K562 (cell line): ENCODE measurements at regions not wholly inside any gene's neighbourhood (a gene's known extent, or its start where the extent isn't known, plus 50 kb on each side); places are given as distances from the start of the nearest gene placed in this dataset.

Source experiments
- ATAC-seq: fragments of 200-7000 bp; cut with Tn5 transposase; 3 replicates; pipeline ENCODE4 v1.9.1; 2020; ENCODE audit warnings: moderate library complexity
- BruUV-seq: library from RNA; stranded (reverse); fragments of 400-500 nt; replicated peaks from 2 replicates; lab custom pipeline; 2021; lab: Mats Ljungman, UMichigan
- CTCF ChIA-PET: fragments of 300-600 bp; formaldehyde crosslinking; extraction: SDS; loops from one replicate; lab custom pipeline; 2021; ENCODE audit warnings: low intra/inter-chr PET ratio; lab: Yijun Ruan, JAX
- POLR2A ChIA-PET: fragments of 300-600, 350-650 bp; sonication (Branson Sonifier 250); formaldehyde crosslinking; extraction: SDS; loops from one replicate; lab custom pipeline; 2021; ENCODE audit warnings: antibody characterized with exemption, inconsistent platforms; lab: Yijun Ruan, JAX
- DNase-seq, 4 experiments: peaks; one replicate each; pipeline versions ENCODE4 v3.0.0 to v3.0.0-alpha.2; 2011 to 2018; ENCODE audit warnings: low spot score in 3 of 4, mixed read lengths in 3 of 4; ENCODE audit errors: extremely low read depth in 1 of 4
- FAIRE-seq: peaks from 2 replicates; lab custom pipeline; 2011; peaks lifted over from hg19 to GRCh38; lab: Jason Lieb, UNC
- H2AFZ ChIP-seq: 2 replicates; pipeline ENCODE4 v1.6.0; 2011; ENCODE audit warnings: low read depth, low read length, control low read depth, inconsistent platforms
- H3K27ac ChIP-seq: fragments of 200-600 bp; 3 replicates; pipeline ENCODE4 v1.8.0; 2011; ENCODE audit warnings: low read depth, mild to moderate bottlenecking, control low read depth, inconsistent platforms, low read length, moderate library complexity, mixed read lengths; ENCODE audit errors: extremely low read depth
- H3K27me3 ChIP-seq, 2 experiments: fragments of 300-600 bp in 1 of 2; 2 replicates in 1 of 2; 3 replicates in 1 of 2; pipeline versions ENCODE4 v1.6.0 to v1.8.0; 2011; ENCODE audit warnings: inconsistent platforms in 2 of 2, low read length in 2 of 2, mild to moderate bottlenecking in 1 of 2, mixed read lengths in 1 of 2, moderate library complexity in 1 of 2; ENCODE audit not compliant: control insufficient read depth in 2 of 2, insufficient read depth in 2 of 2
- H3K36me3 ChIP-seq: fragments of 300-600 bp; 3 replicates; pipeline ENCODE4 v1.8.0; 2011; ENCODE audit warnings: mild to moderate bottlenecking, low read length, inconsistent platforms; ENCODE audit not compliant: control insufficient read depth, insufficient read depth
- H3K4me1 ChIP-seq, 2 experiments: fragments of 200-600 bp in 1 of 2; replicated peaks in 1 of 2; 2 replicates in 1 of 2; 3 replicates in 1 of 2; pipeline versions ENCODE4 v1.5.1 to v1.8.0; 2011; ENCODE audit warnings: inconsistent platforms in 2 of 2, low read length in 2 of 2, mild to moderate bottlenecking in 1 of 2, mixed read lengths in 1 of 2, moderate library complexity in 1 of 2; ENCODE audit not compliant: control insufficient read depth in 2 of 2, insufficient read depth in 2 of 2
- H3K4me2 ChIP-seq: 2 replicates; pipeline ENCODE4 v1.6.1; 2011; ENCODE audit warnings: low read length, control low read depth, inconsistent platforms, mixed read lengths; ENCODE audit not compliant: insufficient read depth
- H3K4me3 ChIP-seq: fragments of 200-600 bp; sonication (generic), shearing (Covaris generic); 2 replicates; pipeline ENCODE4 v1.5.1; 2016; ENCODE audit warnings: control low read depth, inconsistent platforms
- H3K79me2 ChIP-seq: fragments of 200-600 bp; 3 replicates; pipeline ENCODE4 v1.8.0; 2011; ENCODE audit warnings: low read length, inconsistent platforms; ENCODE audit not compliant: control insufficient read depth, insufficient read depth
- H3K9ac ChIP-seq, 2 experiments: 2 replicates each; pipeline versions ENCODE4 v1.6.0 to v1.6.1; 2011; ENCODE audit warnings: low read depth in 2 of 2, low read length in 2 of 2, control low read depth in 1 of 2, inconsistent platforms in 1 of 2, mild to moderate bottlenecking in 1 of 2, mixed read lengths in 1 of 2; ENCODE audit not compliant: insufficient read depth in 1 of 2
- H3K9me1 ChIP-seq: one replicate; pipeline ENCODE4 v1.6.0; 2011; ENCODE audit warnings: inconsistent platforms, mild to moderate bottlenecking, low read length, moderate library complexity; ENCODE audit not compliant: control insufficient read depth, insufficient read depth
- H3K9me3 ChIP-seq: replicated peaks from 2 replicates; pipeline ENCODE4 v1.5.1; 2011; ENCODE audit warnings: low read depth, low read length, inconsistent platforms; ENCODE audit not compliant: control insufficient read depth, insufficient read depth
- H4K20me1 ChIP-seq: replicated peaks from 2 replicates; pipeline ENCODE4 v1.6.1; 2011; ENCODE audit warnings: low read length, inconsistent platforms, mixed read lengths; ENCODE audit not compliant: control insufficient read depth, insufficient read depth
- ASH1L ChIP-seq: fragments of 450-650 bp; IDR thresholded peaks from 2 replicates; pipeline ENCODE4 v1.6.1; 2018; ENCODE audit warnings: borderline replicate concordance, mild to moderate bottlenecking, low read depth; ENCODE audit not compliant: partially characterized antibody
- BDP1 ChIP-seq: IDR thresholded peaks from 3 replicates; pipeline ENCODE4 v1.6.1; 2011; ENCODE audit not compliant: insufficient read length, insufficient read depth
- ELF1 ChIP-seq: fragments of 200-800 bp; sonication (Bioruptor generic); IDR thresholded peaks from 2 replicates; pipeline ENCODE4 v1.6.1; 2016; ENCODE audit warnings: missing genetic modification characterization, missing compliant biosample characterization
- EWSR1 ChIP-seq: fragments of 450-650 bp; IDR thresholded peaks from 2 replicates; pipeline ENCODE4 v1.6.1; 2018; ENCODE audit warnings: borderline replicate concordance, mild to moderate bottlenecking, low read depth, moderate library complexity; ENCODE audit not compliant: partially characterized antibody
- HDAC2 ChIP-seq: fragments of 450-650 bp; IDR thresholded peaks from 2 replicates; pipeline ENCODE4 v1.6.1; 2016; ENCODE audit warnings: mild to moderate bottlenecking
- L3MBTL2 ChIP-seq: fragments of 450-650 bp; IDR thresholded peaks from 2 replicates; pipeline ENCODE4 v1.6.1; 2016; ENCODE audit warnings: mild to moderate bottlenecking, moderate library complexity
- NCOA6 ChIP-seq: fragments of 450-650 bp; IDR thresholded peaks from 2 replicates; pipeline ENCODE4 v1.6.1; 2017; ENCODE audit warnings: mild to moderate bottlenecking
- NCOR1 ChIP-seq: fragments of 450-650 bp; IDR thresholded peaks from 2 replicates; pipeline ENCODE4 v1.6.1; 2016; ENCODE audit warnings: mild to moderate bottlenecking, moderate library complexity
- POU5F1 ChIP-seq: fragments of 150-350 bp; IDR thresholded peaks from 2 replicates; pipeline ENCODE4 v1.6.1; 2014; ENCODE audit warnings: borderline replicate concordance, low read length, low read depth, mild to moderate bottlenecking; ENCODE audit not compliant: partially characterized antibody
- SMARCC2 ChIP-seq: fragments of 450-650 bp; IDR thresholded peaks from 2 replicates; pipeline ENCODE4 v1.6.1; 2017; ENCODE audit warnings: antibody characterized with exemption, moderate library complexity, mild to moderate bottlenecking, low read depth
- TAL1 ChIP-seq: fragments of 450-650 bp; IDR thresholded peaks from 2 replicates; pipeline ENCODE4 v1.6.1; 2016; ENCODE audit warnings: mild to moderate bottlenecking
- ZKSCAN1 ChIP-seq: fragments of 150-350 bp; IDR thresholded peaks from 2 replicates; pipeline ENCODE4 v1.6.1; 2016; ENCODE audit warnings: low read depth, low read length
- ZNF133 ChIP-seq: fragments of 250-450 bp; sonication (Bioruptor Pico); IDR thresholded peaks from 2 replicates; pipeline ENCODE4 v1.4.0; 2020; ENCODE audit warnings: mild to moderate bottlenecking
- ZNF449 ChIP-seq: fragments of 250-450 bp; sonication (Bioruptor Pico); IDR thresholded peaks from 2 replicates; pipeline ENCODE4 v1.8.0; 2022; ENCODE audit warnings: moderate library complexity, mild to moderate bottlenecking, inconsistent platforms
- ZNF75A ChIP-seq: fragments of 450-650 bp; formaldehyde crosslinking; IDR thresholded peaks from 2 replicates; pipeline ENCODE4 v1.4.0; 2020; ENCODE audit warnings: mild to moderate bottlenecking
- WGBS: fragments of 100-300 bp; shearing (Covaris generic); methylation state at CpG from one replicate; pipeline ENCODE4 v1.1.6; 2016; ENCODE audit warnings: low coverage, mixed read lengths; ENCODE audit not compliant: insufficient coverage; ENCODE audit errors: missing lambda C conversion rate; 5-methylcytosine and 5-hydroxymethylcytosine counted together
- in situ Hi-C: fragments of 300-500 bp; cut with MboI; formaldehyde crosslinking; loops from 4 replicates; pipeline ENCODE4 v1.15.0; 2018; ENCODE audit warnings: inconsistent platforms, mixed read lengths
- intact Hi-C: fragments of 100-400 bp; cut with micrococcal nuclease; formaldehyde crosslinking; loops from 2 replicates; pipeline ENCODE4 v1.14.2; 2022

- no peak overlapping the region for H3K27ac ChIP-seq
- FAIRE-seq (no peak), DNase-seq (no peak), ATAC-seq (no peak)
- in situ Hi-C loops: no loop called here
- H3K9me3 ChIP-seq: no peaks in the 10 kb centered on the region
- no peak overlapping the region for H3K4me2 ChIP-seq
- no peaks in the 10 kb centered on the region for H4K20me1 ChIP-seq
- H2AFZ ChIP-seq: no peak overlapping the region
- H3K27me3 ChIP-seq: no peaks in the 10 kb centered on the region
- no TSS peak for BruUV-seq
- H3K4me3 ChIP-seq: no peak overlapping the region
- no peak for TF ChIP-seq HDAC2
- no peak for TF ChIP-seq ASH1L
- TF ChIP-seq L3MBTL2: no peak
- no peak for TF ChIP-seq NCOA6
- TF ChIP-seq ZKSCAN1: no peak
- TF ChIP-seq ZNF133 (CRISPR knock-in tag): no peak
- no peak for TF ChIP-seq SMARCC2
- no peak for TF ChIP-seq ELF1 (tag)
- TF ChIP-seq POU5F1: no peak
- TF ChIP-seq ZNF75A (CRISPR knock-in tag): no peak
- TF ChIP-seq EWSR1: no peak
- no peak for TF ChIP-seq BDP1
- no peak for TF ChIP-seq TAL1
- TF ChIP-seq ZNF449 (CRISPR knock-in tag): no peak
- no peak for TF ChIP-seq NCOR1
- H3K36me3 ChIP-seq: no peaks in the 10 kb centered on the region
- H3K79me2 ChIP-seq: no peaks in the 10 kb centered on the region
- POLR2A ChIA-PET: interaction anchor here (0.6 kb wide), 2 partner anchors 618 to 717 kb away, joined by 3 read pairs; no protein-coding TSS in a partner anchor
- under 1% methylated on average over 5 of the region's 5 CpGs for WGBS
- no peaks in the 10 kb centered on the region for H3K9me1 ChIP-seq
- intact Hi-C loops: no loop called here
- no peak overlapping the region for H3K9ac ChIP-seq
- no peaks in the 10 kb centered on the region for H3K4me1 ChIP-seq
- CTCF ChIA-PET: no interaction called here
These were observed 89.3 kb upstream of the SV2C start for GRCh38 chr5:75993643-75994520.
